Suprapubic skin (tissue), 4 donors: ENCODE measurements at regions not wholly inside any gene's neighbourhood (a gene's known extent, or its start where the extent isn't known, plus 50 kb on each side); places are given as distances from the start of the nearest gene placed in this dataset.

Experiments
- CTCF ChIP-seq, 2 donors: fragments of 200-600 bp in 1 of 2; fragments of 450-650 bp in 1 of 2; sonication (generic) in 1 of 2; IDR thresholded peaks; one replicate each; pipeline ENCODE4 v1.5.1; 2016 to 2019; ENCODE audit warnings: antibody characterized with exemption in 2 of 2, mild to moderate bottlenecking in 1 of 2, moderate library complexity in 1 of 2
- EP300 ChIP-seq: sonication (generic); formaldehyde crosslinking; IDR thresholded peaks from one replicate; pipeline ENCODE4 v1.6.1; 2017; ENCODE audit warnings: antibody characterized with exemption
- POLR2A ChIP-seq, 2 donors: fragments of 450-650 bp; IDR thresholded peaks; one replicate each; pipeline ENCODE4 v1.6.1; 2017; ENCODE audit warnings: antibody characterized with exemption in 2 of 2, mild to moderate bottlenecking in 2 of 2, moderate library complexity in 2 of 2
- POLR2AphosphoS5 ChIP-seq, 3 donors: sonication (generic); formaldehyde crosslinking; IDR thresholded peaks; one replicate each; pipeline ENCODE4 v1.6.1; 2017; ENCODE audit warnings: antibody characterized with exemption in 3 of 3

DNA sequence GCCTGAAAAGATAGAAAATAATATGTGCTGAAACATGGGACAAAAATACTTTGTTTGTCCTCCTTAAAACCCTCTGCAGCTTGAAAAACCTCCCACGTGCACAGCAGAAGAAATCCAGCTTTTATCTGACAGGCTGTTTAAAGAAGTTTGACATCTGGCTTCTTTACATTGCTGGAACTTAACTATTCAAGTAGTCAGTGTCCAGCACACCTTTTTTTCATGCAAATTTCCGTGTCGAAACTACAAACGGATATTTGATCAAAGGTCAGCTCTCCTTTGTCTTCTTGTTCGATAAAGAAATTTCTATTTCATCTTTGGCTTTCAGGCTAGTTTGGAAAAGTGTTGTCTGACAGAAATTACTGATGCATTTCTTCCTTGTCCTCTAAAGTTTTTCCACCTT, 66.8 kb upstream of the KBTBD8 start:
- TF ChIP-seq CTCF (IDR thresholded peaks at IDR 0.05): no peak
- TF ChIP-seq EP300: no peak
- no peak for TF ChIP-seq POLR2A (IDR thresholded peaks at IDR 0.05)
- no peak for TF ChIP-seq POLR2AphosphoS5 (IDR thresholded peaks at IDR 0.05)
